ENCODE measurements at regions not wholly inside any gene's neighbourhood (a gene's known extent, or its start where the extent isn't known, plus 50 kb on each side); places are given as distances from the start of the nearest gene placed in this dataset.

DNA sequence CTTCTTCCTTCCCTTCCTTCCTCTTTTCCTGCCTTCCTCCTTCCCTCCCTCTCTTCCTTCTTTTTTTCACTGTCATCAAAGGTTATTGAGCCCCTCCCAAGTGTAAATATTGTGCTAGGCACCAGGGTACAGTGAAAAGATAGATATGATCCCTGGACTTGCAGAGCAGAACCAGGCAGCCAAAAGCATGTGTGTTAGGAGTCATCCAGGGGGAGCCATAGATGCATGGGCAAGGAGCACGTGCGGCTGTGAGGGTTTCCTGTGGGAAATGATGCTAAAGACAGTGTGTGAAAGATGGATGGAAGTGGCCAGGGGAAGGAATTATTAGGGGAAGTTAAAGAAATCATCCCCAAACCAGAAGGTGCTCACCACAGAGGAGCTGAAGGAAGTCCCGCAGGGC is 65.2 kb downstream of the NR2F2 start:
- Histone ChIP-seq H3K4me2 (ENCODE audit: low read depth, low read length) (no peak overlapping the region), H3K9me2 (replicated peaks; ENCODE audit: insufficient read depth, low read length) (no peaks in the 10 kb centered on the region), H3K9ac (ENCODE audit: low read length) (no peak overlapping the region), H2AFZ (ENCODE audit: low read length) (no peak overlapping the region), H3K27ac (ENCODE audit: low read length) (no peak overlapping the region), H3K27me3 (replicated peaks; ENCODE audit: insufficient read depth, low read length) (no peaks in the 10 kb centered on the region), H3F3A (ENCODE audit: insufficient read depth, low read length) (no peaks in the 10 kb centered on the region), H3K9me3 (replicated peaks; ENCODE audit: insufficient read depth, low read length) (no peaks in the 10 kb centered on the region), H4K20me1 (ENCODE audit: insufficient read depth, low read length) (no peaks in the 10 kb centered on the region), H3K4me3 (ENCODE audit: low read length) (no peak overlapping the region), H3K4me1 (ENCODE audit: low read length) (0 out of 2 replicates have a peak, but pooled peaks cover 4% of the 10 kb centered on the region), H3K79me2 (ENCODE audit: low read length) (no peaks in the 10 kb centered on the region), H3K36me3 (replicated peaks; ENCODE audit: insufficient read depth, low read length) (no peaks in the 10 kb centered on the region)
- TF ChIP-seq EZH2phosphoT487 (IDR thresholded peaks at IDR 0.05; ENCODE audit: low read length) (no peak), EZH2 (optimal IDR thresholded peaks at IDR 0.05; ENCODE audit: low read depth, low read length) (no peak)
- TF ChIP-seq, protein P1, sequence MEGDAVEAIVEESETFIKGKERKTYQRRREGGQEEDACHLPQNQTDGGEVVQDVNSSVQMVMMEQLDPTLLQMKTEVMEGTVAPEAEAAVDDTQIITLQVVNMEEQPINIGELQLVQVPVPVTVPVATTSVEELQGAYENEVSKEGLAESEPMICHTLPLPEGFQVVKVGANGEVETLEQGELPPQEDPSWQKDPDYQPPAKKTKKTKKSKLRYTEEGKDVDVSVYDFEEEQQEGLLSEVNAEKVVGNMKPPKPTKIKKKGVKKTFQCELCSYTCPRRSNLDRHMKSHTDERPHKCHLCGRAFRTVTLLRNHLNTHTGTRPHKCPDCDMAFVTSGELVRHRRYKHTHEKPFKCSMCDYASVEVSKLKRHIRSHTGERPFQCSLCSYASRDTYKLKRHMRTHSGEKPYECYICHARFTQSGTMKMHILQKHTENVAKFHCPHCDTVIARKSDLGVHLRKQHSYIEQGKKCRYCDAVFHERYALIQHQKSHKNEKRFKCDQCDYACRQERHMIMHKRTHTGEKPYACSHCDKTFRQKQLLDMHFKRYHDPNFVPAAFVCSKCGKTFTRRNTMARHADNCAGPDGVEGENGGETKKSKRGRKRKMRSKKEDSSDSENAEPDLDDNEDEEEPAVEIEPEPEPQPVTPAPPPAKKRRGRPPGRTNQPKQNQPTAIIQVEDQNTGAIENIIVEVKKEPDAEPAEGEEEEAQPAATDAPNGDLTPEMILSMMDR (IDR thresholded peaks at IDR 0.05; ENCODE audit: low read length) = no peak
- no peak for DNase-seq

DNA sequence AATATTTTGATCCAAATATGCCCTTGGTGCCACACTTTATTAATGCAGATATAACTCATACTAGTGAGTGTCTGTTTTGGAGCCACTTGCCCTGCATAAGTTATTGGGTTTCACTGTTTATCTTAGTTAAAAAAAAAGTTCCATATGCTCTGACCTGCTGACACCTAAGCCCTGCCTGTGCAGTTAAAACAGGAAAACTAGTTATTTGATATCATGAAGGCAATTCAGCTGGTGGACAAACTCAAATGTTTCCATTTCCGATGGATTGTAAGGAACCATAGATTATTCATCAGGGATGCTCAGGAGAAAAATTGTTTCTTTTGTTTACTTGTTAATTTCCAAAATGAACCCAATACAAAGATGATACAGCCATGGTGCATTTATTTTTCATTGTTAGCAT is 68.3 kb downstream of the NR2F2 start:
- H2AFZ ChIP-seq (ENCODE audit: low read length) = no peak overlapping the region
- H3K9me2 ChIP-seq (replicated peaks; ENCODE audit: insufficient read depth, low read length) = no peaks in the 10 kb centered on the region
- H3F3A ChIP-seq (ENCODE audit: insufficient read depth, low read length) = no peaks in the 10 kb centered on the region
- H3K4me1 ChIP-seq (ENCODE audit: low read length) = no peaks in the 10 kb centered on the region
- no peak overlapping the region for H3K4me3 ChIP-seq (ENCODE audit: low read length)
- H3K9me3 ChIP-seq (replicated peaks; ENCODE audit: insufficient read depth, low read length) = no peaks in the 10 kb centered on the region
- H3K9ac ChIP-seq (ENCODE audit: low read length) = no peak overlapping the region
- TF ChIP-seq EZH2phosphoT487 (IDR thresholded peaks at IDR 0.05; ENCODE audit: low read length) = no peak
- TF ChIP-seq, protein P1 (IDR thresholded peaks at IDR 0.05; ENCODE audit: low read length) = no peak
- no peak for TF ChIP-seq EZH2 (optimal IDR thresholded peaks at IDR 0.05; ENCODE audit: low read depth, low read length)
- H3K27me3 ChIP-seq (replicated peaks; ENCODE audit: insufficient read depth, low read length) = no peaks in the 10 kb centered on the region
- DNase-seq = no peak
- H3K27ac ChIP-seq (ENCODE audit: low read length) = no peak overlapping the region
- no peaks in the 10 kb centered on the region for H4K20me1 ChIP-seq (ENCODE audit: insufficient read depth, low read length)
- H3K79me2 ChIP-seq (ENCODE audit: low read length) = no peaks in the 10 kb centered on the region
- no peaks in the 10 kb centered on the region for H3K36me3 ChIP-seq (replicated peaks; ENCODE audit: insufficient read depth, low read length)
- no peak overlapping the region for H3K4me2 ChIP-seq (ENCODE audit: low read depth, low read length)

DNA sequence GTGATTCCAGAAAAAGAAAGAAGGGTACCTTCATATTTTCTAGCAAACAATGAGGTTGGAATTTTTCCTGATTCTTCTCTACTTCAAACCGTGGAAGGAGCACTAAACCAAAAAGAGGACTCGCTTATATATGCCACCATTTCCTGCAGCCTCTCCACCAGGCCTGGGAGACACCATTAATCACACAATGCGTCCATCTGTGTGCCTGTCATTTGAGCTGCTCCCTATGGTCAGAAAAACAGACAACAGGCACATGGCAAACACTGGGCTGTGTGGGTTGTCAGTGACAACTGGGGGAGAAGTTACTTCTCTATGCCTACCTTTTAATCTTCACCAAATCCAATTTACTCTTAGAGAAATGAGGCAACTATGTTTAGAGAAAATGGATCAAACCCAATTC is 71.9 kb downstream of the NR2F2 start:
- Histone ChIP-seq H3K9me3 (replicated peaks; ENCODE audit: insufficient read depth, low read length) (no peaks in the 10 kb centered on the region), H3K27ac (ENCODE audit: low read length) (no peak overlapping the region), H3K4me2 (ENCODE audit: low read depth, low read length) (no peak overlapping the region), H4K20me1 (ENCODE audit: insufficient read depth, low read length) (no peaks in the 10 kb centered on the region), H3K36me3 (replicated peaks; ENCODE audit: insufficient read depth, low read length) (no peaks in the 10 kb centered on the region), H3K9me2 (replicated peaks; ENCODE audit: insufficient read depth, low read length) (no peaks in the 10 kb centered on the region), H3K4me1 (ENCODE audit: low read length) (no peaks in the 10 kb centered on the region), H3K79me2 (ENCODE audit: low read length) (no peaks in the 10 kb centered on the region), H3K4me3 (ENCODE audit: low read length) (no peak overlapping the region), H3K9ac (ENCODE audit: low read length) (no peak overlapping the region), H3F3A (ENCODE audit: insufficient read depth, low read length) (no peaks in the 10 kb centered on the region), H3K27me3 (replicated peaks; ENCODE audit: insufficient read depth, low read length) (no peaks in the 10 kb centered on the region), H2AFZ (ENCODE audit: low read length) (no peak overlapping the region)
- TF ChIP-seq, protein P1 (IDR thresholded peaks at IDR 0.05; ENCODE audit: low read length) = no peak
- TF ChIP-seq EZH2phosphoT487 (IDR thresholded peaks at IDR 0.05; ENCODE audit: low read length) (no peak), EZH2 (optimal IDR thresholded peaks at IDR 0.05; ENCODE audit: low read depth, low read length) (no peak)
- no peak for DNase-seq

Data from MM.1S (cell line).